OCI-LY3 (cell line): ENCODE measurements at regions not wholly inside any gene's neighbourhood (a gene's known extent, or its start where the extent isn't known, plus 50 kb on each side); places are given as distances from the start of the nearest gene placed in this dataset.

ENCODE experiments used
- CTCF ChIP-seq: fragments of 200-600, 300-600 bp; sonication (generic); IDR thresholded peaks from 2 replicates; pipeline ENCODE4 v1.5.1; 2014; ENCODE audit warnings: antibody characterized with exemption, low read length, low read depth
- EZH2phosphoT487 ChIP-seq: fragments of 200-600 bp; shearing (Covaris generic); IDR thresholded peaks from 2 replicates; pipeline ENCODE4 v1.6.1; 2018; ENCODE audit warnings: antibody characterized with exemption, mixed run types, low read depth

- TF ChIP-seq CTCF: no peak
- TF ChIP-seq EZH2phosphoT487: no peak
Measured at GRCh38 chr22:47372596-47373385, 610.3 kb downstream of the TBC1D22A start.
